ENCODE measurements at regions not wholly inside any gene's neighbourhood (a gene's known extent, or its start where the extent isn't known, plus 50 kb on each side); places are given as distances from the start of the nearest gene placed in this dataset.
"Not testable (repeated sequence)": the region's sequence is repeated elsewhere in the genome, so short reads cannot be mapped to it uniquely, and the experiment has no call there.

DNA sequence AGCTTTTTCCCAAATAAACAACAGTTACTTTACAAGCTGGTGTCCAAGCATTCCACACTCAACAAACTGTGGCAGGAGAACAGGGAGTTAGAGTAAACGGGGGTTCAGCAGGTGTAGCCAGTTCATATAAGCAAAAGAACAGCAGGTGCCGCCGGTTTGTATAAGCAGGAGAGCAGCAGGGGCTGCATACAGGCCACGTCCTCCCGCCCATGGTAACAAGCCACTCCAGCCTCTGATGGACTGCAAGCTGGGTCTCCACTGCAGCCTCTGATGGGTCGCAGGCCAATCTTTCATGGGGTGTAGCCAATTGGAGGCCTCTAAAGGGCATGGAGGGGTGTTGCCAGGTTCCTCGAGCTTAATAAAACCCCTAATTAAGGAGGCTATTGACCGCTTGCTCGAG is 189.3 kb downstream of the ANKRD30B start:
- no peak for DNase-seq

DNA sequence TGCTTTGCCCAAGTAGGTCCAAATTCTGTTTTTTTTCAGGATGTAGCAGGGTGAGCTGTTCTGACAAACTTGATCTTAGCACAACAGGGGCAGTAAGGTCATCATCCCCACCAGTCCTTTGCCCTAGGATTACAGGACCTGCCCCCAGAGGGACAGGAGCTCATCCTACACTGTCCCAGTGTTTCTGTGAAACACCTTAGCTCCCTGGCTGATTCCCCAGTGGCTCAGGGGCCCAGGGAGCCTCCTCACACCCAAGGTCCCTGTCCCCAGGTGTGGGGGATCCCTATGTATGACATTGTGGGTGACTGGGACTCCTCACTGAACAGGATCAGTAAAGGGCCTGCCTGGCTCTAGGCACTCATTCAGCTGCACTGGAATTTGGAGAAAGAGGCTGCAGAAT is 191.2 kb downstream of the ANKRD30B start:
- no peak for DNase-seq

DNA sequence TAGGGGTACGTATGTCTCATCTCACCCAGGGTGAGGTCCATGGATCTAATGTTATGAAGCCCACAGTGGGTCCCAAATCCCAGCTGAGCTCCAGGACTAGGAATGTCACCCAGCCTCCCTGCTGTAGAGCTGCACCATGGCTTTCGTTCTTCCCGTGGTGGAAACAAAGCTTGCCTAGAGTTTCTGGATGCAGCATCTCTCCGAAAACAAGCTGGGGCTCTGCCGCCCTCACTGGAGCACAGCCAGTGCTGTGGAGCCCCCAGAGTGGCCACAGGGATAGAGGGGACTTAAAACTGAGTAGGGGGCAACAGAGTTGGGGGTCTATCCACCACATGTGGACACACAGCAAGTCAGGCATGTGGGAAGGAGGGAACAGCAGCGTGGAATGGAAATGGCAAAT is 192.1 kb downstream of the ANKRD30B start:
- DNase-seq, result not testable (repeated sequence)

GRCh38 chr18:14940735-14941134 is 192.8 kb downstream of the ANKRD30B start:
- DNase-seq, result no peak

DNA sequence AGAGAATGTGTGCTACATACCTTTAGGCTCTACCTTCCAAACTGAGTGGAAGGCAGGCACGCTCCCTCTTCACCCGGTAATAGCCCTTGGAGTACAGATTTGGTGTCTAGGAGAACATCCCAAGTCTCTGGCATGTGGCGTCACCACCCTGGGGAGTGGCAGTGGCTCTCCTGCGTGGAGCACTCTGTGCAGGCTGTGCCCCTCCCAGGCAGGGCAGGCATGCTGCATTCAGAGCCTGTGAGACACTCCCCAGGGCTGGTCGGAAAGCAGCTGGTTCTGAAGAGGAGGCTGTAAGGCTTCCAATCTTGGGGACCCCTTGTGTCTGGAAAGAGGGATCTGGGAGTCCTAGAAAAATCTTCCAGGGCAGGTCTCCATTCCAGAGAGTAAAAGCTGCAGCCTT is 193.3 kb downstream of the ANKRD30B start:
- DNase-seq, result no peak

DNA sequence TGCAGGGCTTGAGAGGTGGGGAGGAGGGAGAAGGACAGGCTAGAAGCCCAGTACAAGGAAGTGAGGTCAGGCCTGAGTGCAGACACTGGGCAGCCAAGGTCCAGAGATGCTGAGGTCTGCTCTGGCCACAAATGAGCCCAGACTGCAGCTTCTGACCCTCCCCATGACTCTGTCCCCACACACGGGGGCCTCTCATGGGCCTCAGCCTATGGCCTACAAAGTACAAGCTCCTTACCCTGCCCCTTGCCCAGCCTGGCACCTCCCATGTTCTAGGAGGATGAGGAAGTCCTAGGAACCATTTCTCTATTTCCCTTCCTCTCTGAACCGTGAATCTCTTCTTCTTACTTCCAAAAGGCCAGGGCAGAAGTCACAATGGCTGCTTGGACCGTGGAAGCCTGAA is 193.8 kb downstream of the ANKRD30B start:
- no peak for DNase-seq

- no peak for DNase-seq
Observed at GRCh38 chr18:14942275-14942674, 194.3 kb downstream of the ANKRD30B start.

DNA sequence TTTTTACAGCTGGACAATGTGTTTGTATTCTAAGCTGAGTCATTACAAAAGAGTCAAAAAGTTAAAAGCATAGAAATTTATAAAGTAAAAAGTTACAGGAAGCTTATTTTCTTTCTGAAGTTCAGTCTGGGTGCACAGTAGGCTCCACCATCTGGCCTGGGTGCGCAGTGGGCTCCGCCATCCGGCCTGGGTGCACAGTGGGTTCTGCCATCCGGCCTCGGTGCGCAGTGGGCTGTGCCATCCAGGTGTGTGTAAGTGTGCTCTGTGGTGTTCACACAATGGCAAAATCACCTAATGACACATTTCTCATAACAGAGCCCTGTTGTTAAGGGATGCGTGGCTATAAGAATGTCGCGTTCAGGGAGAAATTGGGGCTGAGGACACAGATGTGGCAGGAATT is 195.5 kb downstream of the ANKRD30B start:
- DNase-seq, result no peak

DNA sequence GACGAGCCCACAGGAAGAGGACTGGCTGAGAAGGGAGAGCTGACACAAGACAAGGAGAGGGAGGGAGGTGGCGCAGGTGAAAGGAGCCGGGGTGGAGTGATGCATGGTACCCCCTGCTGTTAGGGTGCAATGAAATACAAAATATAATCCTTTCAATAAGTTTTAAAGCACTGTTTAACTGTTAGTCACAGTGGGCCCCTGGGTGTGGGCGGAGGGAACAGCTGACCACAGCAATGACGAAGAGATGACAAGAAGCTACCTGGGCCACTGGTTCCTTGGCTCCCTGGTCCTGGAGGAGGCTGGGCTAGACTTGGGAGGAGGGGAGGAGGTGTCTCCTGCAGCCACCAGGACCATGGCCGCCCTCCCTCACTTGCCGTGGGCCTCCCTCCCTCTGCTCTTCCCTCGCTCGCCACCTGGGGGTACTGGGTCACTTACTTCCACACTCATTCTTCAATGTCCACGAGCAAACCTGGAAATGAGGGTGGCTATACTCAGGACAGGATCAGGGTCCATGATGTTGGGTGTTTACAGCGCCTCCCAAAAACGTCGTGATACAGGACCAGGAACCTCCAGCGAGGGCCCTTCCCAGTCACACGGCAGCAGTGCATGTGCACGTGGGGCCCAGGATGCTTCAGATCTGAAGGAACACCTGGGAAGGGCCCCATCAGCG is 196.1 kb downstream of the ANKRD30B start:
- DNase-seq, result no peak

DNA sequence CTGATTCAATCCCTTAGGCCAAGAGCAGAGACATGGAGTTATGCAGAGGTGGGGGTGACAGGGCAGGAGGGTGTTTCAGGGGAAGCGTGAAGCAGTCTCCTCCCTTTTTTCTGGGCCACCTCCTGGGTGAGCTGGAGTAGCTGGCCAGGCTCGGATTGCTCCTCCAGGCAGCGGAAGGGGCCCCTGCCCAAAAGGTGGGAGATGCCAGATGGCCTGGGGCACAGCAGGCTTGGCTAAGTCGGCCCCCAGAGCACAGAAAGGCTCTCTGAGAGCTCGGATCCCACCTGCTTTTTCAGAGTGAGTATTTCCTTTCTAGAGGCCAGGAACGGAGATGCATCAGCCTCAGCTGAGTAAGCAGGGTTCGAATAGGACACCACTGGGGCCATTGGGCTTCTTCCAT is 196.9 kb downstream of the ANKRD30B start:
- no peak for DNase-seq

GRCh38 chr18:14945286-14945685 is 197.3 kb downstream of the ANKRD30B start:
- DNase-seq, result no peak

GRCh38 chr18:14945984-14946383 is 198.0 kb downstream of the ANKRD30B start:
- DNase-seq, result no peak

DNA sequence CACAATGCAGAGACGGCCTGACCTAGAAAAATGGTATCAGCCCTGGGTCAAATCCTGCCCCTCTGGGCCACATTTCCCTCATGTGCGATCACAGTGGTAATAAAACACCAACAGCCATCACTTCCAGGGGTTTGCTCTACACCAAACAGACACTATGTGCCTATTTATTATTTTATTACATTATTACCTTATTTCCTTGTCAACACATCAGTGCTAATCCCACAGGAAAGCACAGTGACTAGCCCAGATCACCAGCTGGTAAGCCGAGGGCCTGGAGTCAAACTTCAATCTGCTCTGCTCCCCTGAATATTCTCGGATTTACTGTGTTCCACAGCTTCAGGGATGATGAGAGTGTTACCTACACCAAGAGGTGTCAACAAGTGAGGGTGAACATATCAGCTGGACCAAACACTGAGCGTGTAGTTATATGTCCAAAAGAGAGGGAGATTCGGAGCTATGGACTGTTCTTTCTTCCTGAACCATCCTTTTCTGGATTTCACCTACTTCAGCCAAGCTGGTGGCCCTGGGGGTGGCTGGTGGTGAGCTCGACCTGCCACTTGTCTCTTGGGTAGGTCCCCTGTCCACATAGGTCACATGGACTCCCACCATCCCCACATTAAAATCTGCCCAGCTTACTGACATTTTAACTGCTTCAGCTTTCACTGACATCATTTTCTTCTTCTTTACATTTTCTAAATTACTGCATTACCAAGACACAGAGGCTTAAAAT is 198.9 kb downstream of the ANKRD30B start:
- not testable (repeated sequence) for DNase-seq

GRCh38 chr18:14947482-14948162 is 199.7 kb downstream of the ANKRD30B start:
- DNase-seq, result no peak

DNA sequence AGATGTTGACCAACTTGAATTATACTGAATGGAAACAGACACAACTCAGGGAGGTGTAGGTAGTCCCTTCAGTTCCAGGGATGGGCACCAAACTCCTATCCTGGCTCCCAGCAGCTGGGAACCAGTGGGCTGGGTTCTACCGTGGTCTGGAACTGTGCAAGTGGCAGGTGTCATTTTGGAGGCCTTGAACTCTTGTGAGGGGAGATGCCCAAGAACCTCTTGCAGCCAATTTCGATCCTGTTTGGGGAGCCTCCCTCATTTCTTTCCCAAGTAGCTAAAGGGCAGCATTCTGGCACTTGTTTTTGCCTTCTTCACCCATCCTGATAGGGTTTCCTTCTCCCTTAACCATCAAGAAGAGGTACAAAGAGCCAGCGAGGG is 200.2 kb downstream of the ANKRD30B start:
- DNase-seq, result no peak

DNA sequence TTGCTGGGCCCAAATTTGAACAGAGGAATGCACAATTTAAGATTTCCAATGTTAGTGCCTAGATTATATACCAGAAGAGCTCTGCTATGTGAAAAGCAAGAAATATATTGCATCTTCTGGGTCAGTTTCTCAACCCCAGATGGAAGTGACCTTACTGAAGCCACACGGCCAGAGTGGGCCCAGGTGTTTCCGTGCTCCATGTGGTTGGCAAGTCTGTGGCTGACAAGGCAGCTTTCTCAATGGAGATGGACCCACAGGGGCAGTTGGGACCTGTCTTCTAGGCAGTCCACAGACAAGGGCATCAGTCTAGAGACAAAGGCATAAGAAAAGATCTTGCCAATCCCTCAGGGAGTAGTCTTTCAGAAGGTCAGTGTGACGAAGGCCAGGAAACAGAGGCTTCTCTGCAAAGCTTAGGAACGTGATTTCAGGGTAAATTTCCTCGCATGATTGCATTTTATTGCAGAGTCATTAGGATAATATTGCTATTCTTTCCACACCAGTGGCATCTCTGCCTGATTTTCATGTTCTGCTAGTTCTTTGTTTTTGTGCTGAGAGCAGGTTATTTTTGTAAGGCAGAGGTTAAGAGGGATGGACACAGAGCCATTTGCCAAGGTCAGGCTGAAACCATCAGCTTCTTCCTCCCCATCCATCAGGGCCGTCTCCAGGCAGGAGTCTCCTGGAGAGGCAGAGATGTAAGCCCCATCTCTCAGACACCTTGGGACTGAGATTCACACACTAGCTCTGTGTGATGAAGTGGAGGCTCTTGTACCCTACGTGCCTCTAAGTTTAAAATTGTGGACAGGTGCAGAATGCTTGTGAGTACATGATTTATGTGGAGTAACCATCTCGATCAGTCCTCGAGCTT is 202.1 kb downstream of the ANKRD30B start:
- no peak for DNase-seq

GRCh38 chr18:14952444-14953077 is 204.6 kb downstream of the ANKRD30B start:
- DNase-seq, result not testable (repeated sequence)

DNA sequence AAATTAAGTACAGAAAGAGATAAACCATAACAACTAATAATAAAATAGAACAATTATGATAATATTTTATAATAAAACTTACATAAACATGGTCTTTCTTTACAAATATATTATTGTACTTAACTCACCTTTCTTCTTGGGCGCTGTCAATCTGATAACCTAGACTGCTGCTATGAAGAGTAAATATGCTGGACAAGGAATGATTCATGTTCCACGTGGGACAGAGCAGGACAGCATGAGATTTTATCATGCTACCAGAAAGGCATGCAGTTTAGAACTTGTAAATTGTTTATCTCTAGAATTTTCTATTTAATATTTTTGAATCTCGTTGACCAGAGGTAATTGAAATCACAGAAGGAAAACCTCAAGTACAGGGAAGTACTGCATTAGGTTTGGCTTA is 210.7 kb downstream of the ANKRD30B start:
- DNase-seq, result no peak

DNA sequence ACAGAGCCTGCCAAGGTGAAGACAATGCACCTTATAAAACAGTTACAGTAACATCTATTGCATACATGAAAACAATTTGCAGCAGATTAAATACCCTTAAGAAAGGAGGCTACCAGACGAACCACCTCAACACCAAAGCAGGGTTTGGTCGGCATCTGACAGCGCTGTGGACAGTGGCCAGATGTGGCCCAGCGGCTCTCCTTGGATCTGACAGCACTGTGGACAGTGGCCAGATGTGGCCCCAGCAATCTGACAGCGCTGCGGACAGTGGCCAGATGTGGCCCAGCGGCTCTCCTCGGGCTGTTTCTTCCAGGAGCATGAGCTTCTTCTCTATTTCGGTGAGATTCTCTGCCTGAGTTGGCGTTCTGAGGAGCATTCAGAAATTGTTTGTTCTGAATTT is 211.6 kb downstream of the ANKRD30B start:
- no peak for DNase-seq

GRCh38 chr18:14961991-14962390 is 214.0 kb downstream of the ANKRD30B start:
- DNase-seq, result no peak

DNA sequence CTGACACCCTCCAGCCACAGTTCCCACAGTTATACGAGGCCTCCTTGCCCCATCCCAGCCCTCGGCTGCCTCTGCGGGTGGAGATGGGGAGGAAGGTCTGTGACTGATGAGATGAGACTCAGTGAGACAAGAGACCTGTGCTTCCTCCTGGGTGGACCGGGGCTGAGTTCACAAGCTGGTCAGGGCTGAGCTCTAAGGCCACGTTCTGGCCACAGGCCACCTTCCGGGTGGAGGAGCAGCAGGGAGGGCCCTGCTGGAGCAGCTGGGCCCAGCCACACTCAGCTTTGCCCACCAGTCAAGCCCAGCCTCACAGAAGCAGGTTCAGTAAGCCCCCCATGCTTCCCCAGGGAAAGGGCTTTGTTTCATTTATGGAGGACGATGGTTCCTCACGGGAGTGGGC is 214.7 kb downstream of the ANKRD30B start:
- no peak for DNase-seq

- no peak for DNase-seq
Observed at GRCh38 chr18:14963246-14963645, 215.3 kb downstream of the ANKRD30B start.

- no peak for DNase-seq
Observed at GRCh38 chr18:14964002-14964401, 216.0 kb downstream of the ANKRD30B start.
